ENCODE measurements at regions not wholly inside any gene's neighbourhood (a gene's known extent, or its start where the extent isn't known, plus 50 kb on each side); places are given as distances from the start of the nearest gene placed in this dataset.
"Not testable (repeated sequence)": the region's sequence is repeated elsewhere in the genome, so short reads cannot be mapped to it uniquely, and the experiment has no call there.

DNA sequence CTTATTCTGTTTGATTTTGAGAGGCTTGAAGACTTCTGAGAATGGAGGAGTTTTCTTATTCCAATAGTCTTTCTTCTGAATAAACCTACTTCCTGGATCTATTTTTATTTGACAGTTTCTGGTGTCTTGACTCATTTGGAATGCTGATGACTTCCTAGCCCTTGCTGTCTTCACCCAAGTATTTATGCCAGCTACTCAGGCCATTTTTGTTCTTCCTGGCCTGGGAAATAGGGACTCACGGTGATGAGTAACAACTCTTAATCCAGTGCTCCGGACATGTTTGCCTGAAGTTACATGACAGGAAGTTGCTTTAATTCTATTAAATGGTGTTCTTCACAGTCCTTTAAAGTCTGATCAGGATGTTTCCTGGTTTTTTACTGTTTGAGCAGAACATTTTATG is 272.1 kb upstream of the EYS start:
- H3K27ac ChIP-seq: no peak overlapping the region
- TF ChIP-seq, protein P1, sequence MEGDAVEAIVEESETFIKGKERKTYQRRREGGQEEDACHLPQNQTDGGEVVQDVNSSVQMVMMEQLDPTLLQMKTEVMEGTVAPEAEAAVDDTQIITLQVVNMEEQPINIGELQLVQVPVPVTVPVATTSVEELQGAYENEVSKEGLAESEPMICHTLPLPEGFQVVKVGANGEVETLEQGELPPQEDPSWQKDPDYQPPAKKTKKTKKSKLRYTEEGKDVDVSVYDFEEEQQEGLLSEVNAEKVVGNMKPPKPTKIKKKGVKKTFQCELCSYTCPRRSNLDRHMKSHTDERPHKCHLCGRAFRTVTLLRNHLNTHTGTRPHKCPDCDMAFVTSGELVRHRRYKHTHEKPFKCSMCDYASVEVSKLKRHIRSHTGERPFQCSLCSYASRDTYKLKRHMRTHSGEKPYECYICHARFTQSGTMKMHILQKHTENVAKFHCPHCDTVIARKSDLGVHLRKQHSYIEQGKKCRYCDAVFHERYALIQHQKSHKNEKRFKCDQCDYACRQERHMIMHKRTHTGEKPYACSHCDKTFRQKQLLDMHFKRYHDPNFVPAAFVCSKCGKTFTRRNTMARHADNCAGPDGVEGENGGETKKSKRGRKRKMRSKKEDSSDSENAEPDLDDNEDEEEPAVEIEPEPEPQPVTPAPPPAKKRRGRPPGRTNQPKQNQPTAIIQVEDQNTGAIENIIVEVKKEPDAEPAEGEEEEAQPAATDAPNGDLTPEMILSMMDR (IDR thresholded peaks at IDR 0.05): no peak
- H3K9me3 ChIP-seq: no peaks in the 10 kb centered on the region
- H3K4me1 ChIP-seq: no peaks in the 10 kb centered on the region
- intact Hi-C loops (cut with DNase I): no loop called here
- no peak for DNase-seq (ENCODE audit: low spot score in 2 of 2)
- H3K4me3 ChIP-seq: no peak overlapping the region
- no peaks in the 10 kb centered on the region for H3K27me3 ChIP-seq
- no peaks in the 10 kb centered on the region for H3K36me3 ChIP-seq

DNA sequence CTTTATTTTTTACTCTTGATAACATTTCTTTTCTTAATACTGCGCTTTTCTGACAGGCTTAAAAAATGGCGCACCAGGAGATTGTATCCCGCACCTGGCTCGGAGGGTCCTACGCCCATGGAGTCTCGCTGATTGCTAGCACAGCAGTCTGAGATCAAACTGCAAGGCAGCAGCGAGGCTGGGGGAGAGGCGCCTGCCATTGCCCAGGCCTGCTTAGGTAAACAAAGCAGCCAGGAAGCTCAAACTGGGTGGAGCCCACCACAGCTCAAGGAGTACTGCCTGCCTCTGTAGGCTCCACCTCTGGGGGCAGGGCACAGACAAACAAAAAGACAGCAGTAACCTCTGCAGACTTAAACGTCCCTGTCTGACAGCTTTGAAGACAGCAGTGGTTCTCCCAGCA is 264.2 kb upstream of the EYS start:
- DNase-seq (ENCODE audit: low spot score in 2 of 2); intact Hi-C loops (cut with DNase I); H3K9me3 ChIP-seq; H3K27me3 ChIP-seq; H3K27ac ChIP-seq; H3K4me1 ChIP-seq; H3K4me3 ChIP-seq; H3K36me3 ChIP-seq: not testable (repeated sequence)

DNA sequence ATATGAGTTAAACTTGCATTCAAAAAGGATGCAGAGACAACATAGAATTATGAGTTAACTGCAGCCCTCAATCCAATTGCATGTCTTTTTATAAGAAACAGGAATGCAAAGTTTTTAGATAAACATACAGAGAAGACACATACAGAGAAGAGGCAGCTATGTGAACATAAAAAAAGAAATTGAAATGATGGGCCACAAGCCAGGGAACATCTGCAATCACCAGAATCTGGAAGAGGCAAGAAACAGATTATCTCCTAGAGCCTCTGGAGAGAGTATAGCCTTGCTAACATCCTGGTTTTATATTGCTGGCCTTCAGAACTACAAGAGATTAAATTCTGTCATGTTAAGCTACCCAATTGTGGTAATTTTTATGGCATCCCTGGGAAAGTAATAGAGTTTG is 257.2 kb upstream of the EYS start:
- Histone ChIP-seq H3K27me3 (no peaks in the 10 kb centered on the region), H3K4me1 (no peaks in the 10 kb centered on the region), H3K36me3 (no peaks in the 10 kb centered on the region), H3K4me3 (no peak overlapping the region), H3K9me3 (no peaks in the 10 kb centered on the region), H3K27ac (no peak overlapping the region)
- DNase-seq (ENCODE audit: low spot score in 2 of 2): no peak
- TF ChIP-seq, protein P1 (IDR thresholded peaks at IDR 0.05): no peak
- intact Hi-C loops (cut with DNase I): no loop called here

DNA sequence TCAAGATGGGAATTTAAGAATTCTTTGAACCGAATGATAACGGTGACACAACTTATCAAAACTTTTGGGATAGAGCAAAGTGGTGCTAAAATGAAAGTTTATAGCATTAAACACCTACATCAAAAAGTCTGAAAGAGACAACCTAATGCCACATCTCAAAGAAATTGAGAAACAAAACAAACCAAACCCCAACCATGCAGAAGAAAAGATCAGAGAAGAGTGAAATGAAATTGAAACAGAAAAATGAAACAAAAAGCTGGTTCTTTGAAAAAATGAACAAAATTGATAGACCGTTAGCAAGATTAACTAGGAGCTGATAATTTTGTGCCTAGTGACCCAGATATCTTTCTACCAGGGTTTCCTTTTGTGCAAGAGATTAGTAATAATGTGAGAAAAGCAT is 248.0 kb upstream of the EYS start:
- intact Hi-C loops (cut with DNase I): no loop called here
- TF ChIP-seq, protein P1 (IDR thresholded peaks at IDR 0.05): no peak
- no peaks in the 10 kb centered on the region for H3K36me3 ChIP-seq
- no peaks in the 10 kb centered on the region for H3K9me3 ChIP-seq
- DNase-seq (ENCODE audit: low spot score in 2 of 2): no peak
- no peak overlapping the region for H3K27ac ChIP-seq
- H3K27me3 ChIP-seq: no peaks in the 10 kb centered on the region
- H3K4me1 ChIP-seq: no peaks in the 10 kb centered on the region
- H3K4me3 ChIP-seq: no peak overlapping the region

DNA sequence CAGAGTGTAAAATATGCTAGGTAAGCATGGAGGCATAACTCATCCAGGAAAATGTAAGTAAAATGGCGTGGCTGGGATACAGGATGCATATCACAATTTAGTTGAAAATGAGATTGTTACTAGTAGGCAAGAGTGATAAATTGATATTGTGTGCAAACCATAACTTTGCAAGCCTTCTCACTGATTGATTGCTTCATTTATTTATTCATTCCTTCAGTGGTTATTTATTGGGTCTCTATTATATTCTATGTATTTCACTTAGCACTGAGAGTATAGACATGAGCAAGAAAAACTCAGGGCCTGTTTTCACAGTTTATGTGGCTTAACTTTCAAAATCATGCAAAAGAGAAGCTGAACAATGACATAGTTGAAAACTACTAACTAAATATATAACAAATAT is 241.0 kb upstream of the EYS start:
- DNase-seq (ENCODE audit: low spot score in 2 of 2): no peak
- Histone ChIP-seq H3K36me3 (no peaks in the 10 kb centered on the region), H3K4me3 (no peak overlapping the region), H3K27me3 (no peaks in the 10 kb centered on the region), H3K9me3 (no peaks in the 10 kb centered on the region), H3K4me1 (no peaks in the 10 kb centered on the region), H3K27ac (no peak overlapping the region)
- intact Hi-C loops (cut with DNase I): no loop called here
- TF ChIP-seq, protein P1 (IDR thresholded peaks at IDR 0.05): no peak

DNA sequence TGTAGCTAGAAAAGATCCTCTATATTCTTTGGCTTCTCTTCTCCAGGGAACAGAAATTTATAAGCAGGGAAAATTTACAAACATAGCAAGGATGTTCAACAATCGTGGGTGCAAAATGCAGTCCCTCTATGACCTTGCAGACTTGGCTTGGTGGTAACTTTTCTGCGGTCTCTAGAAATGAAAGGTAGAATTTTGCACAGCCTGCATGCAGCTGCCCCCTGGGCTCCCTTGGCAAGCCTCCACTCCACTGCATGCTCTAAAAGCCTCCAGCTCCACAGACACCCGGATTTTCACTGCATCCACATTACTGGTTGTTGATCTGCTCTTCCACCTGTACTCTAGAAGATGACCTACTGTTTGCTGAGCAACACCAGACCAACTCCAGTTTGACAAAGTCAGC is 236.5 kb upstream of the EYS start:
- intact Hi-C loops (cut with DNase I): no loop called here

More for the DNA sequence above, 236.5 kb upstream of the EYS start:
- Histone ChIP-seq H3K4me3 (no peak overlapping the region), H3K4me1 (no peaks in the 10 kb centered on the region), H3K9me3 (no peaks in the 10 kb centered on the region), H3K27ac (no peak overlapping the region), H3K27me3 (no peaks in the 10 kb centered on the region), H3K36me3 (no peaks in the 10 kb centered on the region)
- no peak for DNase-seq (ENCODE audit: low spot score in 2 of 2)
- TF ChIP-seq, protein P1 (IDR thresholded peaks at IDR 0.05): no peak

All from ascending aorta (tissue), 2 donors.